ENCODE measurements at regions not wholly inside any gene's neighbourhood (a gene's known extent, or its start where the extent isn't known, plus 50 kb on each side); places are given as distances from the start of the nearest gene placed in this dataset.

GRCh38 chr12:131583090-131583712, 127.7 kb upstream of the SFSWAP start:
- H3K36me3 ChIP-seq, result no peaks in the 10 kb centered on the region
- 51 to 65% (median 54%) methylated on average over 20 of the region's 20 CpGs for WGBS, 4 donors
- no peaks in the 10 kb centered on the region for H3K4me1 ChIP-seq
- H3K27me3 ChIP-seq, result peaks cover 0 to 46% (median 10%) of the 10 kb centered on the region in 9 donors
- ATAC-seq (no peak), DNase-seq (no peak)
- TF ChIP-seq POLR2A (IDR thresholded peaks at IDR 0.05) (no peak), CTCF (IDR thresholded peaks at IDR 0.05) (no peak)
- H3K27ac ChIP-seq, result no peak overlapping the region
- no peaks in the 10 kb centered on the region for H3K9me3 ChIP-seq
- H3K4me3 ChIP-seq, result no peak overlapping the region
- intact Hi-C loops (cut with DNase I), result no loop called here

DNA sequence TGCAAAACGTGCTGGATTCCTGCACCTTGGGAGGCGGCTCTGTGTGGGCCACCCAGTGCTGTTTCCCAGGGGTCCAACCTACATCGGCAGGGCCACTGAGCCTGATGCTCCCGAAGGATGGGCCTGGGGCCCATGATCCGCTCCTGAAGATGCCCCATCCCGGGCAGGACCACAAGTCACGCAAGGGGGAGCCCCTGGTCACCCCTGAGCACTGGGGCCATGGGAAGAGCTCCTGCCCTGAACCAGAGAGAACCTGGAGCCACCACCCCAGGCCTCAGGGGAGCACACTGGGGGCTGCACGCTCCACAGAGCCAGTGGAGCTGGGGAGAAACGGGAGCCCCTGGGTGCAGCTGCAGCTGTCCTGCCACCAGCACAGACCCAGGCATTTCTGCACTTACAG, 124.6 kb upstream of the SFSWAP start:
- WGBS, 4 donors, result 82 to 96% (median 88%) methylated on average over 4 to 9 of the region's 9 CpGs; no CpG with 5 or more reads in 1 of the 4 donors

GRCh38 chr12:131586761-131587160, 124.1 kb upstream of the SFSWAP start:
- DNase-seq, result no peak
- WGBS, 4 donors, result 48 to 71% (median 65%) methylated on average over 3 of the region's 3 CpGs
- Histone ChIP-seq H3K27me3 (peaks cover 0 to 34% (median 2%) of the 10 kb centered on the region in 9 donors), H3K27ac (no peak overlapping the region), H3K36me3 (no peaks in the 10 kb centered on the region), H3K4me1 (peaks cover 0 to 15% (median 0%) of the 10 kb centered on the region in 12 donors), H3K9me3 (no peaks in the 10 kb centered on the region), H3K4me3 (no peak overlapping the region)
- intact Hi-C loops (cut with DNase I), result no loop called here
- ATAC-seq, result no peak
- TF ChIP-seq CTCF (IDR thresholded peaks at IDR 0.05), result no peak
- no peak for TF ChIP-seq POLR2A (IDR thresholded peaks at IDR 0.05)

More for the DNA sequence above, 124.6 kb upstream of the SFSWAP start:
- no peak overlapping the region for H3K4me3 ChIP-seq
- intact Hi-C loops (cut with DNase I), result no loop called here
- H3K4me1 ChIP-seq, result peaks cover 0 to 15% (median 0%) of the 10 kb centered on the region in 12 donors
- peaks cover 0 to 34% (median 2%) of the 10 kb centered on the region in 9 donors for H3K27me3 ChIP-seq
- ATAC-seq, result peak in 1 of 4 donors; percentile 13
- TF ChIP-seq CTCF (IDR thresholded peaks at IDR 0.05) (no peak), POLR2A (IDR thresholded peaks at IDR 0.05) (no peak)
- DNase-seq, result no peak
- H3K36me3 ChIP-seq, result no peaks in the 10 kb centered on the region
- H3K9me3 ChIP-seq, result no peaks in the 10 kb centered on the region
- no peak overlapping the region for H3K27ac ChIP-seq

DNA sequence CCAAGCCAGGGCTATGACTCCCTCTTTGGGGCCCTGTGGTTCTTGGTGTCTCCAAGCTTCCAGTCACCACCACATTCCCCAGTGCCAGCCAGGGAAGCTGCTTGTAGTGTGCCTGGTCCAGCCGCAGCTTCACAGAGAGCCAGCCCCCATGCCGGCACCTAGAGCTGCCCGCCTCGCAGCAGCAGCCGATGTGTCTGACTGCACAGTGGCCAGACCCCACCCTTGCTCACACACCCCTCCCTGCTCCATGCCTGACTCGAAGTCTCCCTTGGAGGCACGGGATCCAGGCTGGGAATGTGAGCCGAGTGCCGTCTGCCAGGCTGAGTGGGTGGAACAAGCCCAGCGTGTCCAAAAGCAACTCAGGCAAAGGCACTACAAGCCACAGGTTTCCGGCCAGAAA, 123.3 kb upstream of the SFSWAP start:
- TF ChIP-seq CTCF (IDR thresholded peaks at IDR 0.05) (no peak), POLR2A (IDR thresholded peaks at IDR 0.05) (no peak)
- H3K27me3 ChIP-seq, result peaks cover 0 to 34% (median 2%) of the 10 kb centered on the region in 9 donors

More for the DNA sequence above, 123.3 kb upstream of the SFSWAP start:
- Histone ChIP-seq H3K4me3 (no peak overlapping the region), H3K27ac (no peak overlapping the region), H3K36me3 (no peaks in the 10 kb centered on the region), H3K9me3 (no peaks in the 10 kb centered on the region), H3K4me1 (peaks cover 0 to 16% (median 0%) of the 10 kb centered on the region in 12 donors)
- no peak for ATAC-seq
- WGBS, 4 donors, result 90 to 96% (median 96%) methylated on average over 5 to 11 of the region's 11 CpGs
- intact Hi-C loops (cut with DNase I), result no loop called here
- no peak for DNase-seq
